Fibroblast of skin of right biceps (primary cell): ENCODE measurements at regions not wholly inside any gene's neighbourhood (a gene's known extent, or its start where the extent isn't known, plus 50 kb on each side); places are given as distances from the start of the nearest gene placed in this dataset.
A peak's percentile ranks its signal among the peaks of the same experiment; 100 is the strongest.
"Not testable (repeated sequence)": the region's sequence is repeated elsewhere in the genome, so short reads cannot be mapped to it uniquely, and the experiment has no call there.

ENCODE experiments used
- DNase-seq: peaks from one replicate; pipeline ENCODE4 v3.0.0-alpha.2; 2013

DNA sequence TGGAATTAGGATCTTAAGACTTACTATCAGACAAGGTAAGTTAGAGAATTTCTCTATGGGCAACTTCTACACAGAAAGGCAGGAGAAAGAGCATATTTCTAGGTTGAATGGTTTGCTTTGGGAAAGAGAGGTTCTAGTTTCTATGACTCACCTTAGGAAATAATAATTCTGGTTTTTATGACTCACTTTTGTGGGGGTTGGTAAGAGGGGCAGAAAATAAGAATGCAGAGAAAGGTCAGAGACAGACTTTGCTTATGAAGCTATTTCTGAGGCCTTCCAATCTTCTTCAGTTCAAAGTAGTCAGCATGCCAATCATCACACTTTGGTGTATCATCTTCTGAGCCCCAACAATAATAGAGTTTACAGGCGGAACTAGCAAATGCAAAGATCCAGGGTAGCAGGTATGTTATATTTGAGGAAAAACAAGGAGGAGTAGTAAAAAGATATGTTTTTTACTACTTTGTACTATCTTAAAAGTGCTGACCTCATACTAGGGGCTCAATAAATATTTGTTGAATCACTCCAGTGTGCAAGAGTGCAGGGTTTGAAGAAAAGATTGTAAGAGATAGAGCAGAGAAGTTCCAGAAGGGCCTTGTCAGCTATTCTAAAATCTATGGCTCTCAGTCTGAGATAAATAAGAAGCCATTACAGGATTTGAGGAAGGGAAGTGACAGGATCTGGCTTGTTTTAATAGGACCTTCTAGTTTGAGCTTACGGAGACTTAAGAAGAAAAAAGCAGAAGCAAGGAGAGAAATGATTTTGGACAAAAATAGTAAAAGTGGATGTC, 56.7 kb upstream of the LRFN5 start:
- peak; percentile 82 for DNase-seq

DNA sequence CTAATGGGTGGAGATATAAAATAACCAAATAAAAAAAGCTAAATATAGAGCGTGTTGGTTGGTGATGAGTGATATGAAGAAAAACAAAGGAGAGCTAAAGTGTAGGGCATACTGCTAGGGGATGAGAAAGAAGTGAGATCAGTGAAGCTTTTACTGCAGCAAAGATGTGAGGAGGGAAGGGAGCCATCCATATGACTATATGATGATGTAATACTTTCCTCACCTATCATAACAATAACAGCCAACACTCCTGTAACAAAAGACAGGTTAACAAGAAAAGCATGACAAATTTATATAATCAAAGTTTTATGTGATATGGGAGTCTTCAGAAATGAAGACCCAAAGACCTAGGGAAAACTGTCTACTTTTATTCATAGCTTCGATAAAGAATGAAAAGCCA, 57.4 kb upstream of the LRFN5 start:
- peak; percentile 8 for DNase-seq

DNA sequence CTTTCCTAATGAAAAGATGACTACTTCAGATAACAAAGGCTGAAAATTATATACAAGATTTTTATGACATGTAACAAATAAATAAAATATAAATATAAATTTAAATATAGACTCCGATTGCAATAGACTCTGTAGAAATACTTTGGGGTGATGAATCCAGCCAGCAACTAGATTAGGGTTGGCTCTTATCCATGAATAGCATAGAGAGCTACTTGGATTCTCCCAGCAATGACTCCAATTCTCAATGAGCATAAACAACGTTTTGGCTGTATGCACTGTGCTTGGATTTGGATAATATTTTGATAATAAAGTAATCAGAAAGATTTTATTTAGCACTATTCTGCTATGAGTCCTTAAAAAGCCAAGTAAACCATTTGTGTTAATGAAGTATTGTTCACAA, 58.0 kb upstream of the LRFN5 start:
- DNase-seq, result peak; percentile 33

DNA sequence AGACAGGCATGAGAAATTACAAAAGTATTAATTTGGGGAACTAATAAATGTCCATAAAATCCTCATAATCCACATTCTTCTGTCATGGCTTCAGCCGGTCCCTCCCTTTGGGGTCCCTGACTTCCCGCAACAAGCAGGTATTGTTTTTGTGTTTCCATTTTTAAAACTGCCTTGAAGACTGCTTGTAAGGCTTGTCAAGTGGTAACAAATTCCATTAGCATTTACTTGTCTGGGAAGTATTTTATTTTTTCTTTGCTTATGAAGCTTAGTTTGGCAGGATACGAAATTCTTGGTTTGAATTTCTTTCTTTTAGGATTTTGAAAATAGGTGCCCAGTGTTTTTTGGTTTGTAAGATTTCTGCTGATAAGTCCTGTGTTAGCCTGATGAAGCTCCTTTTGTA, 65.3 kb upstream of the LRFN5 start:
- DNase-seq, result no peak

DNA sequence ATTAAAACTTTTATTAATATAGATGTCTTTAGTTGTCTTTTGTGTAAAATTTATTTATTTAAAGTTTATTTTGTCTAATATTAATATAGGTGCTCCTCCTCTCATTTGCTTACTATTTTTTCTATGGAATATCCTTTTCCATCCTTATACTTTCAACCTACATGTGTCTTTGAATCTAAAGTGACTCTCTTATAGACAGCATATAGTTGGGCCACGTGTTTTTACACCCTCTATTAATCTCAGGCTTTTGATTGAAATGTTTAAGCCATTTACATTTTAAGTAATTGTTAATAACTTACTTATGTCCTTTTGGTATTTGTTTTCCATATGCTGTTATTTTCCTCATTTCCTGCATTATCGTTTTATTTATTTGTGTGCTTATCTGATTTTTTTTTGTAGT, 74.4 kb upstream of the LRFN5 start:
- no peak for DNase-seq

DNA sequence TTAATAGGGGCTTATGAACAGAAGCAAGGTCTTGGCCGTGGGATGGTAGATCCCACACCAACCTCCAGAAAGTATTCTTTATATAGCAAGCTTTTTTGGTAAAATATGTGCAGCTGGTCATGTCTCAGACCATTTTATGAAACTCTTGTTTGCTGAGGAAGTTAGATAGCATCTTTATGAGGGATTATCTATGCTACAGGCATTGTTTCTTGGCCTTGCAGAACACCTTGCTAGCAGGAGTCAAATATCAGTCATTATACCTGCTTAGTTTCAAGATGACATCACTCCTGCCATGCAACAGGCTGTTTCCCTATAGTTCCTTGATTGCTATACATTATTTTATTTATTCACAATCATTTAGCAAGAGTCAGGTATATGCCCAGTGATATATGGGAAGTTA, 84.8 kb upstream of the LRFN5 start:
- no peak for DNase-seq

DNA sequence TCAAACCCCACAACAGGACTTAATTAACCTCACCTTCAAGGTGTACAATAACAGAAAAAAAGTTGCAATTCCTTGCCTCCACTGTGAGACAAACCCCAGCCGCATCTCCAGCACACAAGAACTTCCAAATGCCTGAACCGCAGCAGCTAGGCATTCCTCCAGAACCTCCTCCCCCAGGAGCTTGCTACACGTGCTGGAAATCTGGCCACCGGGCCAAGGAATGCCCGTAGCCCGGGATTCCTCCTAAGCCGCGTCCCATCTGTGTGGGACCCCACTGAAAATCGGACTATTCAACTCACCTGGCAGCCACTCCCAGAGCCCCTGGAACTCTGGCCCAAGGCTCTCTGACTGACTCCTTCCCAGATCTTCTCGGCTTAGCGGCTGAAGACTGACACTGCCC, 88.6 kb upstream of the LRFN5 start:
- DNase-seq, result not testable (repeated sequence)

DNA sequence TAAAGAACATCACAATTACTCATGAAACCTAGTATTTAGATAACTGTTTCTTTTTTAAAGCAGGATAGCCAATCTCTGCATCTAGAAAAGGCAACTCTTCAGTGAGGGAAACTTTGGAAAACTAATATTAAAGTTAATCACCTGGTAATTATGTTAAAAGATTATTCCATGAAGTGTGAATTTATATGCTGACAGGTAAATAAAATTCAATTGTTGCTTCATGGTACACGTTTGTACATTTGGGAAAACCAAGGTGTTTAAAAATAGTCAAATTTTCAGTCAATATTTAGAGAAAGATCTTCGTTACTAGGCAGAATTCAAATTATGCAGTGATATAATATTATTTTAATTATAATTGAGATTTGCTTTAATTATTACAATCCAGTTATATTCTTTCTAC, 100.1 kb upstream of the LRFN5 start:
- DNase-seq, result no peak

DNA sequence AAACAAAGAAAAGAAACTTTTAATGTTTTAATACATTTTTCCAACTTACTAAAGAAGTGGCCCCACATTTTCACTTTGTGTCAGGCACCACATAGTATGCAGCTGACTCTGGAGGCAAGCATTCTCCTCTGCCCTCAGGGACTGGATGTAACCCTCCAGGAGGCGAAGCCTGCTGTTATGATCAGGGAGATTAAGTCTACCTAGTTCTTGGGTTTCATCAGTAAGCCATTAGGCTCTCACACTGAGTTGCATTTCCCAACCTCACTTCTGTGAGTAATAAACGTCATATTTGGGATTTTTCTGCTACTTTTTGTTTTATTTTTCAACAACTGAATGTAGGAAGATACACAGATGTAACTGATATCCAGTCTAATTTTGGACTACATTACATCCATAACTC, 101.2 kb upstream of the LRFN5 start:
- DNase-seq, result no peak

DNA sequence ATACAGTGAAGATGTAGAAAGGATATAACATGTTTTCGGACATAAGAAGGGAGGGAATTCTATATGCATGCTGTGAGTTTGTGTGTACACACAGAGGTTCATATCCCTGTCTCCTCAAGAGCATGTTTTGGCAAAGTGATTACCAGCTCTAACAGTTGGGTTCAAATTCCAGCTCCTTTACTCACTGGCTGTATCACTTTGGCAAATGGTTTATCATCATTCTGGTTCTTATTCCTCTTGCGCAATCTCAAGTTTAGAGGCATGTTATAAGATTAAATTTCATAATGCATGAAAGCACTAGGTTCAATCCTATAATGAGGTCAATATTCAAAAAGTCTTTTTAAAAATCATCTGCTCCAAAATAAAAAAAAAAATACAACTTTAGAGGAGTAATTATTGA, 107.7 kb upstream of the LRFN5 start:
- DNase-seq, result peak; percentile 1

DNA sequence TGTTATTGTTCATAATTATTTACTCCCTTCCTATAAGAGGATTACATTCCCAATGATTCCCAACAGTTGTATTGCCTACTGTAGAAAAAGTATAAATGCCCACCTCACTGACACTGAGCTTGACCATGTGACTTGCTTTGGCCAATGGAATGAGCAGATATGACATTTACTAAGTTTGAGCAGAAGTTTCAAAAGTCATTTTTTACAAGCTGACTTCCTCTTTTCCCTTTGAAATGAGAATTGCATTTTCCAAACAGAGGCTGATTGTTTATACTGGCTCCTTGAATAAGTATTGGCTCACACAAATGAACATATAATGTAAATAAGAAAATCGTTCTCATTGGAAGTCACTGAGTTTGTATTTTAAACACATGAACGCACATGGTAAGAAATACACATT, 116.4 kb upstream of the LRFN5 start:
- DNase-seq, result no peak

DNA sequence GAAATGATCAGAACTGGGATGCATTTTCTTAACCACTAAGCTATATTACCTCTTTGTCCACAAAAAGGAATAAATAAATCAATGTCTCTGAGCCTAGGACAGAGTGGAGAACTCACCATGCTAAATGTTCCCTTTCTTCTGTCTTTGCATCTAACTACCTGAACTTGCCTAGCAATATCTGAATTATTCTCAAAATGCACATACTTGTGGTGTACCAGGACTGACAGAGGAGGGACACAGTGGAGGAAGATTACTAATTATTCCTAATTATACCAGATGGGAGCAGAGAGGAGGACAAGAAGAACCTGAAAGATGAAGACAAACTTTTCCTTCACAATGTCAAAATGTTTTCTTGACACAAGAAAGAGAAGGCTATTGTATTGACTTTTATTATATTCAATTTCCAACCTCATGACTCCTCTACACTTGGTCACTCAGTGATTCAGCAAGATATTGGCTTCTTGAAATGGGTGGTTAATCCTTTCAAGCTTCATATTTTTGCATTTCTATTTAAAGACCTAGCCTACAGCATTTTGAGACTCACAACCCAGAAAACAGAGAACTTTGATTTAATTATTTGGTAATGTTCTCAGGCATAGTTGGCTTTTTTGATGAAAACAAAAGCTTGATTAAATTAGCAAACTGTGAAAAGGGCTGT, 117.2 kb upstream of the LRFN5 start:
- no peak for DNase-seq

DNA sequence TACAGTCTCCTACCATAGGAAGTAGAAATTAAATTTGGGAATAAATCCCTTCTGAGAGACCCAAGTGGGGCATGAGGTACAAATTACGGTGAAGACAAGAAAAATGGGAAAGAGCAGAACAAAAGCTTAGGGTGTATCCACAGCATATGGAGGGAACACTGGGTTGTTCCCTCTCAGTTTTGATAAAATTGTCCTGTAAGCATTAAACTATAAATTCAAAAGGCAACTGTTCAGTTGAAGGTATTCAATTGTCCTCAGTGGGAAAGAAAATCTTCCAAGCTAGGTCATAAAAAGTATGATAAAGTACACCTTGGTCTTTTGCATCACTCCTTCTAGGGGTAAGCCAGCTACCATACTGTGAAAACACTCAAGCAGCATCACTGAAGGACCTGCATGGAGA, 118.3 kb upstream of the LRFN5 start:
- DNase-seq, result no peak

DNA sequence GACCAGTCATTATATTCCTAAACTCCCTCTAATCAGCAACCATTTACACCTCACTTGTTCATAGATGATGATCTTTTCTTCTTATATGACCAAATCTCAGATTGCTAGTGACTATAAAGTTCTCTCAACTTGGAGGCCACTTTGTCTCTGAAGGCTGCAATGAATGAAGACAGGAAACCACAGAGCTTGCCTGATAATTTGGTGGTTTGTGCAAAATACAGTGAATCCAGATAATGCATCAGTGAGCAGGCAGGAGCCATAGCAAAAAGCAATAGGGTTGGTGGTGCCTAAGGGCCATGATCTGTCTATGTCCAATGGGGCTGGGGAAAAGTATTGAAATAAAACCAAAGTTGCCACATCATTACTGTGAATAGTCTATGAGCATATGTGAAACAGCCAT, 123.8 kb upstream of the LRFN5 start:
- DNase-seq, result no peak

DNA sequence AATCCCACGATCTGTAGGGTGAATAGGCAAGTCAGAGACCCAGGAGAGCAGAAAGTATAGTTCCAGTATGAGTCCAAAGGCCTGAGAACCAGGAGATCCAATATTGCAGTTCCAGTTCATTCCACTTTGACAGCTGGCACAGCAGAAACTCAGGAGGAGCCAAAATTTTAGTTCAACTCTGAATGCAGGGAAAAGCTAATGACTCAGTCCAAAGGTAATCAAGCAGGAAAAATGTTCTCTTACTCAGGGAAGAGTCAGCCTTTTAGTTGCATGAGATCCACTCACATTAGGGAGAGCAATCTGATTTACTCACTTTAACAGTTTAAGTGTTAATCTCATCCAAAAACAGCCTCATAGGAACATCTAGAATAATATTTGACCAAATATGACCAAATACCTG, 130.2 kb upstream of the LRFN5 start:
- peak; percentile 1 for DNase-seq

DNA sequence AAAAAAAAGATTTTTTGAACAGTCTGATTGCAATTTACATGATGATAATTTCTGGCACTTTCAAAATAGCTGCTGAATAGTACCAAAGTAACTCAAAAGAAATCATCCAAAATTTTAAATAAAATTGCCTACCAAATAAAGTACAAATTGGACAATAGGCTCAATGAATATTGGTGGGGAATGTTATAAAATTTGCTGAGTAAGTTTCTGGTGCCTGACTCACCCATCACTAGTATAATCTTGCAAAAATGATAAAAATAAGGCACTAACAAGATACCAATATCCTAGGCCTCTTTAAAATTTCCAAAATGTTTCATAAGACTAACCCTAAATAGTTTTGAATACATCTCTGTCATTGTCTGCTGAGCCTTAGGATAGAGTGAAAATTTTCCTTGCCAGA, 145.3 kb upstream of the LRFN5 start:
- DNase-seq, result no peak

DNA sequence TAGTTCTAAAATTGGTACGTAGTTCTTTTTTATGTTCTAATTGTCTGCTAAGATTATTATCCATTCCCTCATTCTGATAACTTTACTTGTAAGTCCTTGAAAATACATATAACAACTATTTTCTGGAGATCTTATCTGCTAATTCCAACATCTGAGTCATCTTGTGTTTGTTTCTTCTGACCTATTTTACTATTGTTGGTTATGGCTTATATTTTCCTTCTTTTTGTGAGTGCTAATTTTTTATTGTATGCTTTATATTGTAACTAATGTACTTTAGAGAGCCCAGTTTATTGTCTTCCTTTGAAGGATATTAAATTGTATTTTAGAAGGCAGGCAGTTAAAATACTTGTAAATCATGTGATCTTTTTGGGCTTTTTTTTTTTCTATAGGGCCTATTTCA, 149.3 kb upstream of the LRFN5 start:
- no peak for DNase-seq

DNA sequence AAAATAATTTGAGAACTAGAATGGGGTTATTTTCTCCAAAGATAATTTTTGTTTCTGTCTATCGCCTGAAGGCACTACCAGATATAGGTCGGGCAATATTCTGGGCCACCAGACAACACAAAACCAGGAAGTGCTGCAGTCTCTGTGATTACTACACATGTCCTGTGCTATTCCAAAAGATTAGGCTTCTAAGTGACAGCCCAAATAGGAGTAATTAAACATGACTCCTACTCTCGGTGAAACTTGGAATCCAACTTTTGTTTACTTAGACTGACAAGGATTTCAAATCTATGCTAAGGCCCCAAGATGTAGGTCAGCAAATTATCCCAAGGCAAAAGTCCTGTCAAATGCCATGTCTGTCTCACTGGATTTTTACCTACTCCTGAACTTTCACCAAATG, 157.6 kb upstream of the LRFN5 start:
- no peak for DNase-seq

DNA sequence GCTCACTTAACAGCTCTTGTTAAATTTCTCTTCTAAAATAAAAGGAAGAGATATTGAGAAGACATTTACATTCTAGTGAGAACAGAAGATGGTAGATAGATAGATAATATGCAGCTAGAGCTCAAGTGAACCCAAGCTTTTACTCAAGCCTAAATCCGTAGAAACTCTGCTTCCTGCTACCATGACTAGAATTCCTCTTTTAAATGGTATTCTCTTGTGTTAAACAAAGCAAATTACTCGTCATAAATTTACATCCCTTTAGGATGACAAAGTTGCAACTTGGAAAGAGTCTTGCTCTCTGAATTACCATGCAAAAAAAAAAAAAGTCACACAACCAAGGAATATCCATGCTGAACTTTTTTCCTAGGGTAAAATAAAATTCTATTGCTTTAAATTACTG, 160.7 kb upstream of the LRFN5 start:
- DNase-seq, result no peak

DNA sequence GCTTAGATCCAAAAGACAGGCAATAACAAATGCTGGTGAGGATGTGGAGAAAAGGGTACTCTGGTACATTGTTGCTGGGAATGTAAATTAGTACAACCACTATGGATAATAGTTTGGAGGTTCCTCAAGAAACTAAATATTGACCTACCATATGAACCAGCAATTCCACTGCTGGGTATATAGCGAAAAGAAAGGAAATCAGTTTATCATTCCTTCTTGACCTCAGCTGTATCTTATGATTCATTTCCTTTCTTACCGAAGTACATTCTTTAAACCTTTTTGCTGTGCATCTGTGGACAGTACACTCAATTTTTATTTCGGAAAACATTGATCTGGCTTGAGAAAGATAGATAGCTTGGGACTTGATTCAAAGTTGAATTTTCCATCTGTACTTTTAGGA, 183.2 kb upstream of the LRFN5 start:
- peak; percentile 1 for DNase-seq

DNA sequence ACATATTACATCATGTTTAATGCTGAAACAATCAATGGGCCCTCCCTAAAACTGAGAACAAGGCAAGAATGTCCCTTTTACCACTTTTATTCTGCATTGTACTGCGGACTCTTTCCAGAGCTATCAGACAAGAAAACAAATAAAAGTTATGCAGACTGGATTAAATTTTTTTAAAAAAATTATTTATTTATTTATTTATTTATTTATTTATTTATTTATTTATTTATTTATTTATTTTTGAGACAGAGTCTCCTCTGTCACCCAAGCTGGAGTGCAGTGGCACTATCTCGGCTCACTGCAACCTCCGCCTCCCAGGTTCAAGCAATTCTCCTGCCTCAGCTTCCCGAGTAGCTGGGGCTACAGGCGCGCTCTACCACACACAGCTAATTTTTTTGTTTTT, 185.4 kb upstream of the LRFN5 start:
- not testable (repeated sequence) for DNase-seq

DNA sequence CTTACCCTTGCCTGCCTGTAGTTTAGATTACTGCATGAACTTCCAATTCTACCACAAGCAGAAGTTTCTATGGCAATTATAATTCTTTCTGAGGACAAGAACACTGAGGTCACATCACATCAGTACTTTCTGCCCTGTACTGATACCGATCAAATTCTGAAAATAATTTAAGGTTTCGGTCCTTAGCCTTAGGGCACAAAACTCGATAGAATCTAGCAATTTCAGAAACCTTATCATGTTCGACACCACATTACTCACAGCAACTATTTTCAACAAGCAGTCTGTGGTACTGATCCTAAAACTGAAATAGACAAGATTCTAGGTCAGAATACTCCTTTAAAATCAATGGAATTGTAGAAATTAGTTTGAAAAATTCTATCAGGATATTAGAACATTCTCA, 187.0 kb upstream of the LRFN5 start:
- no peak for DNase-seq

DNA sequence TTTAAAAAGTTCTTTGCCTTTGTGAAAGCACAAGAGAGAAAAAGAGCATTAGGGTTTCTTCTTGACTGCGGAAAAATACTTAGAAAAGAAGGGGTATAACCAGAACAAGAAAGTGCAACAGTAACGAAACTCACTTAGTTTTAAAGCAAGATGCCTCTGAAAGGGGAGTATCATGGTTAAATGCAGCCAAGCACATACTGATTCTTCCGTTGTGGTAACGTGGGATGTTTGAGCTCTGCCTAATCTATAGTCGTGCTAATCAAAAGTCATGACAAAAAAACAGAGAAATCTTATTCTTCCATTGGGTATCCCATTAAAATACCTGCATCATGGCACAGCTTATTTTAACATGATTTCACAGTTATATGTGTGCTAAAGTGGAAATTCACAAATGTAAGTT, 187.8 kb upstream of the LRFN5 start:
- DNase-seq, result no peak

DNA sequence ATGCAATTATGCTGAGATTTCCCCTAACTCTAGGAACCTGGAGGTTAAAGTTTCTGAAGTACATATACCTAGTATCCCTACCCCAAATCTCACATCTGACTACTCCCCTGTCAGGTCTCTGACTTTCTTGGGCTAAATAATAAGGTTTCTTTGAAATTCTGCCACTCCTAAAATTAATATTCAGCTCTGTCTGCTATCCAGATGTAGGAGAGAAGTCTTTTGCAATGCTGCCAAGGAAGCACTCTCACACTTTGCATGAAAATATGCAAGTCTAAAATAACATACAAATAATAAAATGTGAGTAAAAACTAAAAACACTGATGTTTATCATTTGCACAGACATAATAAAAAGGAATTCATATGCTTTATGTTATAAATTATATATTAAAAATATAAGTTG, 196.9 kb upstream of the LRFN5 start:
- no peak for DNase-seq

DNA sequence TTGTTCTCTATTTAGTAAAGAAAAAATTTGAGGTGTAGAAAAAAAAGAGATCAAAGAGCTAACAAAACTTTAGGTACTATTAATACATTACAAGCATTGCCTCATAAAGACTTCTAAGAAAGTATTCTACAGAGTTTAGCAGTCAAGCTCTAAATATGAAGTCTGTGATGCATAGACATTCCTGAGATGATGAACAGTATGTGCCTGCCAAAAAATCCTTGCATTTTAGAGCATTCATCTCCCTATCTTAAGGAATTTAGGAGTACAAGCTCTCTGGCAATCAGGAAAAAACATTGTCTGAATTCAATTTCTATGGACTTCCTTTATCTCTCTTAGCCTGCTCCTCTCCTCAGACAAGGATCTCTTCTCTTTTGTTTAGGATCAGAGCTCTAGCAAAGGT, 202.6 kb upstream of the LRFN5 start:
- peak; percentile 67 for DNase-seq
